ENCODE measurements at regions not wholly inside any gene's neighbourhood (a gene's known extent, or its start where the extent isn't known, plus 50 kb on each side); places are given as distances from the start of the nearest gene placed in this dataset.

GRCh38 chr6:113645986-113646385 is 211.2 kb upstream of the MARCKS start:
- H2AFZ ChIP-seq (ENCODE audit: low read depth, low read length): no peak overlapping the region
- Mint-ChIP-seq H3K27ac (ENCODE audit: unreplicated experiment) (peak overlapping the region; percentile 97), H3K27me3 (ENCODE audit: low read depth, unreplicated experiment) (no peaks in the 10 kb centered on the region), H3K4me1 (ENCODE audit: low read depth, unreplicated experiment) (peaks cover 44% of the 10 kb centered on the region), H3K4me3 (ENCODE audit: unreplicated experiment) (no peak overlapping the region), H3K9me3 (ENCODE audit: unreplicated experiment) (no peaks in the 10 kb centered on the region), H3K36me3 (ENCODE audit: low read depth, unreplicated experiment) (no peaks in the 10 kb centered on the region)
- FAIRE-seq (no peak), DNase-seq (ENCODE audit: low read depth) (no peak)
- TF ChIP-seq CTCF (IDR thresholded peaks at IDR 0.05; ENCODE audit: insufficient read depth, low read depth, low read length) (no peak), EZH2 (IDR thresholded peaks at IDR 0.05; ENCODE audit: insufficient read depth, low read length) (no peak)
- peak overlapping the region; percentile 20 for H3K9ac ChIP-seq (ENCODE audit: low read length)
- peak overlapping the region; percentile 15 for H3K4me2 ChIP-seq (ENCODE audit: low read length)
- no peaks in the 10 kb centered on the region for H3K36me3 ChIP-seq (ENCODE audit: insufficient read depth, low read length)
- peaks cover 26% of the 10 kb centered on the region for H3K4me1 ChIP-seq (ENCODE audit: insufficient read depth, low read length)
- H3K27me3 ChIP-seq (ENCODE audit: insufficient read depth, low read length): peaks cover 3% of the 10 kb centered on the region
- H3K79me2 ChIP-seq (ENCODE audit: insufficient read depth, low read length): no peaks in the 10 kb centered on the region
- no peak overlapping the region for H3K4me3 ChIP-seq (ENCODE audit: insufficient read depth, low read depth, low read length)
- peak overlapping the region; percentile 92 for H3K27ac ChIP-seq (ENCODE audit: low read depth, low read length)
- H4K20me1 ChIP-seq (ENCODE audit: insufficient read depth, low read length): no peaks in the 10 kb centered on the region
- no peaks in the 10 kb centered on the region for H3K9me3 ChIP-seq (ENCODE audit: insufficient read depth, low read depth, low read length)

GRCh38 chr6:113646701-113647100 is 210.4 kb upstream of the MARCKS start:
- Histone ChIP-seq H3K4me3 (ENCODE audit: insufficient read depth, low read depth, low read length) (no peak overlapping the region), H3K4me2 (ENCODE audit: low read length) (no peak overlapping the region), H3K4me1 (ENCODE audit: insufficient read depth, low read length) (peaks cover 26% of the 10 kb centered on the region), H3K27me3 (ENCODE audit: insufficient read depth, low read length) (peaks cover 3% of the 10 kb centered on the region), H3K27ac (ENCODE audit: low read depth, low read length) (no peak overlapping the region), H2AFZ (ENCODE audit: low read depth, low read length) (no peak overlapping the region), H3K36me3 (ENCODE audit: insufficient read depth, low read length) (no peaks in the 10 kb centered on the region), H4K20me1 (ENCODE audit: insufficient read depth, low read length) (no peaks in the 10 kb centered on the region), H3K9ac (ENCODE audit: low read length) (no peak overlapping the region), H3K79me2 (ENCODE audit: insufficient read depth, low read length) (no peaks in the 10 kb centered on the region), H3K9me3 (ENCODE audit: insufficient read depth, low read depth, low read length) (no peaks in the 10 kb centered on the region)
- peaks cover 46% of the 10 kb centered on the region for H3K4me1 Mint-ChIP-seq (ENCODE audit: low read depth, unreplicated experiment)
- FAIRE-seq (no peak), DNase-seq (ENCODE audit: low read depth) (no peak)
- no peaks in the 10 kb centered on the region for H3K9me3 Mint-ChIP-seq (ENCODE audit: unreplicated experiment)
- no peaks in the 10 kb centered on the region for H3K36me3 Mint-ChIP-seq (ENCODE audit: low read depth, unreplicated experiment)
- H3K4me3 Mint-ChIP-seq (ENCODE audit: unreplicated experiment): no peak overlapping the region
- peak overlapping the region; percentile 36 for H3K27ac Mint-ChIP-seq (ENCODE audit: unreplicated experiment)
- TF ChIP-seq EZH2 (IDR thresholded peaks at IDR 0.05; ENCODE audit: insufficient read depth, low read length) (no peak), CTCF (IDR thresholded peaks at IDR 0.05; ENCODE audit: insufficient read depth, low read depth, low read length) (no peak)
- no peaks in the 10 kb centered on the region for H3K27me3 Mint-ChIP-seq (ENCODE audit: low read depth, unreplicated experiment)

GRCh38 chr6:113647143-113647889 is 209.8 kb upstream of the MARCKS start:
- Mint-ChIP-seq H3K9me3 (ENCODE audit: unreplicated experiment) (no peaks in the 10 kb centered on the region), H3K27me3 (ENCODE audit: low read depth, unreplicated experiment) (no peaks in the 10 kb centered on the region), H3K4me3 (ENCODE audit: unreplicated experiment) (no peak overlapping the region), H3K36me3 (ENCODE audit: low read depth, unreplicated experiment) (no peaks in the 10 kb centered on the region), H3K4me1 (ENCODE audit: low read depth, unreplicated experiment) (peaks cover 46% of the 10 kb centered on the region), H3K27ac (ENCODE audit: unreplicated experiment) (no peak overlapping the region)
- Histone ChIP-seq H4K20me1 (ENCODE audit: insufficient read depth, low read length) (no peaks in the 10 kb centered on the region), H3K4me3 (ENCODE audit: insufficient read depth, low read depth, low read length) (no peak overlapping the region), H3K9ac (ENCODE audit: low read length) (no peak overlapping the region), H3K27ac (ENCODE audit: low read depth, low read length) (no peak overlapping the region), H3K4me2 (ENCODE audit: low read length) (no peak overlapping the region), H2AFZ (ENCODE audit: low read depth, low read length) (no peak overlapping the region), H3K4me1 (ENCODE audit: insufficient read depth, low read length) (peaks cover 26% of the 10 kb centered on the region), H3K27me3 (ENCODE audit: insufficient read depth, low read length) (peaks cover 3% of the 10 kb centered on the region), H3K9me3 (ENCODE audit: insufficient read depth, low read depth, low read length) (no peaks in the 10 kb centered on the region), H3K79me2 (ENCODE audit: insufficient read depth, low read length) (no peaks in the 10 kb centered on the region), H3K36me3 (ENCODE audit: insufficient read depth, low read length) (no peaks in the 10 kb centered on the region)
- FAIRE-seq (no peak), DNase-seq (ENCODE audit: low read depth) (no peak)
- no peak for TF ChIP-seq EZH2 (IDR thresholded peaks at IDR 0.05; ENCODE audit: insufficient read depth, low read length)
- no peak for TF ChIP-seq CTCF (IDR thresholded peaks at IDR 0.05; ENCODE audit: insufficient read depth, low read depth, low read length)
